Hepatocyte (in vitro differentiated cells): ENCODE measurements at regions not wholly inside any gene's neighbourhood (a gene's known extent, or its start where the extent isn't known, plus 50 kb on each side); places are given as distances from the start of the nearest gene placed in this dataset.

Source experiments
- DNase-seq: peaks from one replicate; pipeline ENCODE4 v3.0.0-alpha.2; 2016; ENCODE audit warnings: low spot score
- H2AFZ ChIP-seq: fragments of 200-600 bp; sonication (generic); 2 replicates; pipeline ENCODE4 v1.6.0; 2016; ENCODE audit warnings: antibody characterized with exemption, mild to moderate bottlenecking
- H3K27ac ChIP-seq: fragments of 200-600 bp; sonication (generic); 2 replicates; pipeline ENCODE4 v1.5.1; 2016; ENCODE audit warnings: mild to moderate bottlenecking
- H3K27me3 ChIP-seq: fragments of 200-600 bp; sonication (generic); 2 replicates; pipeline ENCODE4 v1.6.1; 2016
- H3K36me3 ChIP-seq: fragments of 200-600 bp; sonication (generic); replicated peaks from 2 replicates; pipeline ENCODE4 v1.5.1; 2016; ENCODE audit warnings: low read depth; ENCODE audit not compliant: insufficient read depth
- H3K4me1 ChIP-seq: fragments of 200-600 bp; sonication (generic); 2 replicates; pipeline ENCODE4 v1.5.1; 2016; ENCODE audit warnings: mild to moderate bottlenecking, moderate library complexity; ENCODE audit not compliant: insufficient read depth
- H3K4me2 ChIP-seq: fragments of 200-600 bp; sonication (generic); 2 replicates; pipeline ENCODE4 v1.6.0; 2016
- H3K4me3 ChIP-seq: fragments of 200-600 bp; sonication (generic); 2 replicates; pipeline ENCODE4 v1.5.1; 2016; ENCODE audit warnings: mild to moderate bottlenecking
- H3K79me2 ChIP-seq: fragments of 200-600 bp; sonication (generic); 2 replicates; pipeline ENCODE4 v1.6.0; 2017; ENCODE audit warnings: mild to moderate bottlenecking
- H3K9me2 ChIP-seq: fragments of 200-600 bp; sonication (generic); replicated peaks from 2 replicates; pipeline ENCODE4 v1.6.0; 2017; ENCODE audit warnings: mild to moderate bottlenecking; ENCODE audit not compliant: insufficient read depth
- H3K9me3 ChIP-seq: fragments of 200-600 bp; sonication (generic); 2 replicates; pipeline ENCODE4 v1.5.1; 2016; ENCODE audit warnings: low read depth, mild to moderate bottlenecking
- H4K20me1 ChIP-seq: fragments of 200-600 bp; sonication (generic); 2 replicates; pipeline ENCODE4 v1.6.0; 2016; ENCODE audit warnings: mild to moderate bottlenecking; ENCODE audit not compliant: insufficient read depth, poor library complexity, severe bottlenecking
- CTCF ChIP-seq: fragments of 200-600 bp; sonication (generic); IDR thresholded peaks from 2 replicates; pipeline ENCODE4 v1.5.1; 2016; ENCODE audit warnings: antibody characterized with exemption, mild to moderate bottlenecking; ENCODE audit not compliant: poor library complexity
- EZH2 ChIP-seq: fragments of 200-600 bp; sonication (generic); IDR thresholded peaks from 2 replicates; pipeline ENCODE4 v1.6.1; 2016; ENCODE audit warnings: antibody characterized with exemption, mild to moderate bottlenecking, borderline replicate concordance
- EZH2phosphoT487 ChIP-seq: fragments of 200-600 bp; sonication (generic); IDR thresholded peaks from one replicate; pipeline ENCODE4 v1.6.1; 2018; ENCODE audit warnings: antibody characterized with exemption, mild to moderate bottlenecking, low read depth, moderate library complexity; ENCODE audit not compliant: unreplicated experiment, severe bottlenecking
- WGBS: methylation state at CpG from one replicate; pipeline ENCODE4 v1.1.6; 2016; ENCODE audit warnings: low lambda C conversion rate; ENCODE audit errors: missing lambda C conversion rate; 5-methylcytosine and 5-hydroxymethylcytosine counted together

- Histone ChIP-seq H3K9me3 (no peaks in the 10 kb centered on the region), H3K27ac (no peak overlapping the region), H3K4me2 (no peak overlapping the region), H3K4me3 (no peak overlapping the region), H3K9me2 (no peaks in the 10 kb centered on the region), H3K27me3 (no peaks in the 10 kb centered on the region), H4K20me1 (no peaks in the 10 kb centered on the region), H2AFZ (no peak overlapping the region), H3K79me2 (no peaks in the 10 kb centered on the region), H3K36me3 (no peaks in the 10 kb centered on the region), H3K4me1 (peaks cover 6% of the 10 kb centered on the region)
- DNase-seq = peak; percentile 25
- 73% methylated on average over 3 of the region's 3 CpGs for WGBS
- TF ChIP-seq EZH2phosphoT487 (no peak), EZH2 (no peak), CTCF (no peak)
Measured at GRCh38 chr13:34276764-34277163, 458.8 kb downstream of the RFC3 start.

GRCh38 chr13:34277936-34278335 lies 460.0 kb downstream of the RFC3 start:
- no peak overlapping the region for H2AFZ ChIP-seq
- H3K4me2 ChIP-seq = no peak overlapping the region

GRCh38 chr13:34278780-34279179 lies 460.8 kb downstream of the RFC3 start:
- Histone ChIP-seq H2AFZ (no peak overlapping the region), H3K9me3 (no peaks in the 10 kb centered on the region), H3K27me3 (no peaks in the 10 kb centered on the region), H3K4me2 (no peak overlapping the region), H3K4me3 (no peak overlapping the region), H4K20me1 (no peaks in the 10 kb centered on the region), H3K9me2 (no peaks in the 10 kb centered on the region), H3K4me1 (peaks cover 6% of the 10 kb centered on the region), H3K79me2 (no peaks in the 10 kb centered on the region), H3K27ac (no peak overlapping the region), H3K36me3 (no peaks in the 10 kb centered on the region)
- TF ChIP-seq EZH2phosphoT487 = no peak
- TF ChIP-seq CTCF = no peak
- TF ChIP-seq EZH2 = no peak
- DNase-seq = no peak
- 53% methylated on average over 2 of the region's 2 CpGs for WGBS

More at GRCh38 chr13:34277936-34278335, 460.0 kb downstream of the RFC3 start:
- WGBS = 8% methylated on average over 4 of the region's 4 CpGs
- no peaks in the 10 kb centered on the region for H3K9me2 ChIP-seq
- no peaks in the 10 kb centered on the region for H3K79me2 ChIP-seq
- H3K27me3 ChIP-seq = no peaks in the 10 kb centered on the region
- H3K4me1 ChIP-seq = peaks cover 6% of the 10 kb centered on the region
- no peaks in the 10 kb centered on the region for H3K9me3 ChIP-seq
- TF ChIP-seq CTCF (no peak), EZH2 (no peak), EZH2phosphoT487 (no peak)
- H4K20me1 ChIP-seq = no peaks in the 10 kb centered on the region
- no peak overlapping the region for H3K4me3 ChIP-seq
- no peak for DNase-seq
- H3K27ac ChIP-seq = no peak overlapping the region
- no peaks in the 10 kb centered on the region for H3K36me3 ChIP-seq

- H3K27ac ChIP-seq = no peak overlapping the region
- no peaks in the 10 kb centered on the region for H4K20me1 ChIP-seq
- no peaks in the 10 kb centered on the region for H3K9me3 ChIP-seq
- no peak overlapping the region for H2AFZ ChIP-seq
- no peak for TF ChIP-seq EZH2
- TF ChIP-seq CTCF = no peak
- no peak for TF ChIP-seq EZH2phosphoT487
- H3K4me2 ChIP-seq = no peak overlapping the region
- no peak for DNase-seq
- no peaks in the 10 kb centered on the region for H3K4me1 ChIP-seq
- H3K27me3 ChIP-seq = no peaks in the 10 kb centered on the region
- H3K79me2 ChIP-seq = no peaks in the 10 kb centered on the region
- H3K9me2 ChIP-seq = no peaks in the 10 kb centered on the region
- H3K4me3 ChIP-seq = no peak overlapping the region
- H3K36me3 ChIP-seq = no peaks in the 10 kb centered on the region
Measured at GRCh38 chr13:34290661-34291060, 472.7 kb downstream of the RFC3 start.
